CD4-positive, alpha-beta T cell treated with Interleukin-4 for 4 hours (primary cell): ENCODE measurements at regions not wholly inside any gene's neighbourhood (a gene's known extent, or its start where the extent isn't known, plus 50 kb on each side); places are given as distances from the start of the nearest gene placed in this dataset.

Source experiments
- DNase-seq: peaks from one replicate; pipeline ENCODE4 v3.0.0-alpha.2; 2020

- no peak for DNase-seq
These were observed 219.0 kb downstream of the SH3BP4 start for GRCh38 chr2:235170536-235171521.

GRCh38 chr2:235171550-235172031 is 219.8 kb downstream of the SH3BP4 start:
- DNase-seq, result no peak

GRCh38 chr2:235180642-235181041 is 228.8 kb downstream of the SH3BP4 start:
- no peak for DNase-seq

GRCh38 chr2:235183786-235184185 is 232.0 kb downstream of the SH3BP4 start:
- DNase-seq, result no peak

- DNase-seq, result no peak
These were observed 236.0 kb downstream of the SH3BP4 start for GRCh38 chr2:235187806-235188205.

GRCh38 chr2:235191486-235191885 is 239.7 kb downstream of the SH3BP4 start:
- no peak for DNase-seq

- no peak for DNase-seq
These were observed 240.2 kb downstream of the SH3BP4 start for GRCh38 chr2:235191978-235192377.

- no peak for DNase-seq
These were observed 242.5 kb downstream of the SH3BP4 start for GRCh38 chr2:235194351-235194750.

- no peak for DNase-seq
These were observed 243.0 kb downstream of the SH3BP4 start for GRCh38 chr2:235194836-235195235.

- DNase-seq, result no peak
These were observed 244.1 kb downstream of the SH3BP4 start for GRCh38 chr2:235195921-235196320.

GRCh38 chr2:235199128-235199527 is 247.3 kb downstream of the SH3BP4 start:
- DNase-seq, result no peak

- no peak for DNase-seq
These were observed 248.4 kb downstream of the SH3BP4 start for GRCh38 chr2:235200216-235200615.

- no peak for DNase-seq
These were observed 249.9 kb downstream of the SH3BP4 start for GRCh38 chr2:235201756-235202155.

- no peak for DNase-seq
These were observed 253.1 kb downstream of the SH3BP4 start for GRCh38 chr2:235204948-235205347.

- no peak for DNase-seq
These were observed 254.6 kb downstream of the SH3BP4 start for GRCh38 chr2:235206399-235206798.

- no peak for DNase-seq
These were observed 255.3 kb downstream of the SH3BP4 start for GRCh38 chr2:235206980-235207579.

- DNase-seq, result no peak
These were observed 259.2 kb downstream of the SH3BP4 start for GRCh38 chr2:235211056-235211455.

- DNase-seq, result no peak
These were observed 260.8 kb downstream of the SH3BP4 start for GRCh38 chr2:235212501-235213158.

GRCh38 chr2:235215248-235215647 is 263.4 kb downstream of the SH3BP4 start:
- DNase-seq, result no peak

- no peak for DNase-seq
These were observed 265.1 kb downstream of the SH3BP4 start for GRCh38 chr2:235216901-235217300.

GRCh38 chr2:235217846-235218245 is 266.0 kb downstream of the SH3BP4 start:
- DNase-seq, result no peak

- no peak for DNase-seq
These were observed 266.7 kb downstream of the SH3BP4 start for GRCh38 chr2:235218486-235218907.

GRCh38 chr2:235219048-235219447 is 267.2 kb downstream of the SH3BP4 start:
- DNase-seq, result no peak
